ENCODE measurements at regions not wholly inside any gene's neighbourhood (a gene's known extent, or its start where the extent isn't known, plus 50 kb on each side); places are given as distances from the start of the nearest gene placed in this dataset.

- Histone ChIP-seq H3K4me1 (ENCODE audit: control insufficient read depth, low read length) (no peaks in the 10 kb centered on the region), H3K79me2 (ENCODE audit: control insufficient read depth, low read length) (no peaks in the 10 kb centered on the region), H3K36me3 (ENCODE audit: control insufficient read depth, low read length) (no peaks in the 10 kb centered on the region), H3K9me3 (ENCODE audit: control insufficient read depth, insufficient read depth, low read length) (peaks cover 3% of the 10 kb centered on the region; the same call in 1 of the 2 replicates), H4K20me1 (ENCODE audit: control insufficient read depth, insufficient read depth, low read depth, low read length) (no peaks in the 10 kb centered on the region), H3K27ac (ENCODE audit: low read depth, low read length) (no peak overlapping the region), H3K27me3 (ENCODE audit: control insufficient read depth, low read length) (no peaks in the 10 kb centered on the region), H3K4me3 (ENCODE audit: low read length) (no peak overlapping the region), H3K9me2 (replicated peaks; ENCODE audit: control insufficient read depth, low read length) (no peaks in the 10 kb centered on the region), H3K4me2 (ENCODE audit: low read length) (no peak overlapping the region), H3F3A (ENCODE audit: control insufficient read depth, insufficient read depth) (no peaks in the 10 kb centered on the region)
- TF ChIP-seq CTCF (IDR thresholded peaks at IDR 0.05; ENCODE audit: low read depth, low read length, poor library complexity, severe bottlenecking) = no peak
- no peak for TF ChIP-seq EZH2phosphoT487 (IDR thresholded peaks at IDR 0.05; ENCODE audit: borderline replicate concordance, low read length)
Measured at GRCh38 chr3:82839871-82840270, 1078.4 kb upstream of the GBE1 start.

GRCh38 chr3:82834098-82834497, 1072.7 kb upstream of the GBE1 start:
- no peaks in the 10 kb centered on the region for H3K36me3 ChIP-seq (ENCODE audit: control insufficient read depth, low read length)
- H3K9me3 ChIP-seq (ENCODE audit: control insufficient read depth, insufficient read depth, low read length) = peaks cover 7% of the 10 kb centered on the region; the same call in 1 of the 2 replicates
- H3K79me2 ChIP-seq (ENCODE audit: control insufficient read depth, low read length) = no peaks in the 10 kb centered on the region
- no peaks in the 10 kb centered on the region for H3K4me1 ChIP-seq (ENCODE audit: control insufficient read depth, low read length)
- H3K4me3 ChIP-seq (ENCODE audit: low read length) = no peak overlapping the region
- no peak overlapping the region for H3K27ac ChIP-seq (ENCODE audit: low read depth, low read length)
- TF ChIP-seq CTCF (IDR thresholded peaks at IDR 0.05; ENCODE audit: low read depth, low read length, poor library complexity, severe bottlenecking) = no peak
- TF ChIP-seq EZH2phosphoT487 (IDR thresholded peaks at IDR 0.05; ENCODE audit: borderline replicate concordance, low read length) = no peak
- no peaks in the 10 kb centered on the region for H3K9me2 ChIP-seq (replicated peaks; ENCODE audit: control insufficient read depth, low read length)
- no peaks in the 10 kb centered on the region for H4K20me1 ChIP-seq (ENCODE audit: control insufficient read depth, insufficient read depth, low read depth, low read length)
- no peaks in the 10 kb centered on the region for H3K27me3 ChIP-seq (ENCODE audit: control insufficient read depth, low read length)
- H3F3A ChIP-seq (ENCODE audit: control insufficient read depth, insufficient read depth) = no peaks in the 10 kb centered on the region
- H3K4me2 ChIP-seq (ENCODE audit: low read length) = no peak overlapping the region

GRCh38 chr3:82824491-82824890, 1063.0 kb upstream of the GBE1 start:
- no peak overlapping the region for H3K27ac ChIP-seq (ENCODE audit: low read depth, low read length)
- no peak overlapping the region for H3K4me2 ChIP-seq (ENCODE audit: low read length)
- H4K20me1 ChIP-seq (ENCODE audit: control insufficient read depth, insufficient read depth, low read depth, low read length) = no peaks in the 10 kb centered on the region
- H3K9me2 ChIP-seq (replicated peaks; ENCODE audit: control insufficient read depth, low read length) = no peaks in the 10 kb centered on the region
- H3K4me3 ChIP-seq (ENCODE audit: low read length) = no peak overlapping the region
- H3K27me3 ChIP-seq (ENCODE audit: control insufficient read depth, low read length) = no peaks in the 10 kb centered on the region
- no peaks in the 10 kb centered on the region for H3K9me3 ChIP-seq (ENCODE audit: control insufficient read depth, insufficient read depth, low read length)
- H3K4me1 ChIP-seq (ENCODE audit: control insufficient read depth, low read length) = no peaks in the 10 kb centered on the region
- no peak for TF ChIP-seq CTCF (IDR thresholded peaks at IDR 0.05; ENCODE audit: low read depth, low read length, poor library complexity, severe bottlenecking)
- no peaks in the 10 kb centered on the region for H3K79me2 ChIP-seq (ENCODE audit: control insufficient read depth, low read length)
- H3F3A ChIP-seq (ENCODE audit: control insufficient read depth, insufficient read depth) = no peaks in the 10 kb centered on the region
- H3K36me3 ChIP-seq (ENCODE audit: control insufficient read depth, low read length) = no peaks in the 10 kb centered on the region

GRCh38 chr3:82816086-82816485, 1054.6 kb upstream of the GBE1 start:
- TF ChIP-seq CTCF (IDR thresholded peaks at IDR 0.05; ENCODE audit: low read depth, low read length, poor library complexity, severe bottlenecking) = no peak
- no peak for TF ChIP-seq EZH2phosphoT487 (IDR thresholded peaks at IDR 0.05; ENCODE audit: borderline replicate concordance, low read length)
- Histone ChIP-seq H3F3A (ENCODE audit: control insufficient read depth, insufficient read depth) (no peaks in the 10 kb centered on the region), H4K20me1 (ENCODE audit: control insufficient read depth, insufficient read depth, low read depth, low read length) (no peaks in the 10 kb centered on the region), H3K4me2 (ENCODE audit: low read length) (no peak overlapping the region), H3K27ac (ENCODE audit: low read depth, low read length) (no peak overlapping the region), H3K9me2 (replicated peaks; ENCODE audit: control insufficient read depth, low read length) (no peaks in the 10 kb centered on the region), H3K4me1 (ENCODE audit: control insufficient read depth, low read length) (no peaks in the 10 kb centered on the region), H3K27me3 (ENCODE audit: control insufficient read depth, low read length) (no peaks in the 10 kb centered on the region), H3K79me2 (ENCODE audit: control insufficient read depth, low read length) (no peaks in the 10 kb centered on the region), H3K4me3 (ENCODE audit: low read length) (no peak overlapping the region), H3K9me3 (ENCODE audit: control insufficient read depth, insufficient read depth, low read length) (peaks cover 16% of the 10 kb centered on the region; the same call in 1 of the 2 replicates), H3K36me3 (ENCODE audit: control insufficient read depth, low read length) (no peaks in the 10 kb centered on the region)
